ENCODE measurements at regions not wholly inside any gene's neighbourhood (a gene's known extent, or its start where the extent isn't known, plus 50 kb on each side); places are given as distances from the start of the nearest gene placed in this dataset.

DNA sequence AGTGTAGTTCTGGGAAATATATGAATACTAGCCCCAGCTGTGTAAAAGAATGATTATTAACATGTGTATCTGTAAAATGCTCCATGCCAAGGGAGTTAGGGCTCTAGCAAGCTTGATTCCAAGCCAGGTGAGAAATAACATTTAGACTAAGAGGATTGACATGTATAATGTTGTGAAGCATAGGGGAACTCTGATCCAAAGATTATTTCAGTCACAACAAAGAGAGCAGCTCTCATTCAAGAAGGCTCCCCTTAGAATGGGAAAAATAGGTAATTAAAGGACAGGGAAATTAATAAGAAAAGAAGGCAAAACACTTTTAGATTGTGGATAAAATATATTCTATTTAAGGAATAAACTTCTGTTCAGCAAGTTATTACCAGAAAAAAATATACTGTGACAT, 347.3 kb upstream of the CDH7 start:
- Histone ChIP-seq H3K27me3 (ENCODE audit: control insufficient read depth in 2 of 2, insufficient read depth in 2 of 2, low read length in 2 of 2) (no peaks in the 10 kb centered on the region), H3K4me2 (ENCODE audit: insufficient read depth, low read length) (no peak overlapping the region), H3K79me2 (ENCODE audit: control insufficient read depth, insufficient read depth, low read length) (no peaks in the 10 kb centered on the region), H3K9me1 (ENCODE audit: control insufficient read depth, insufficient read depth, low read length) (no peaks in the 10 kb centered on the region), H3K4me1 (replicated peaks in 1 of 2; ENCODE audit: control insufficient read depth in 2 of 2, insufficient read depth in 2 of 2, low read length in 2 of 2) (no peaks in the 10 kb centered on the region), H3K27ac (ENCODE audit: extremely low read depth, low read depth, low read length) (no peak overlapping the region), H3K9me3 (replicated peaks; ENCODE audit: control insufficient read depth, insufficient read depth, low read depth, low read length) (no peaks in the 10 kb centered on the region), H2AFZ (ENCODE audit: low read depth, low read length) (no peak overlapping the region), H3K4me3 (no peak overlapping the region), H4K20me1 (replicated peaks; ENCODE audit: control insufficient read depth, insufficient read depth, low read length) (no peaks in the 10 kb centered on the region), H3K9ac (ENCODE audit: insufficient read depth in 1 of 2, low read depth in 2 of 2, low read length in 2 of 2) (no peak overlapping the region), H3K36me3 (ENCODE audit: control insufficient read depth, insufficient read depth, low read length) (no peaks in the 10 kb centered on the region)
- ChIA-PET CTCF (ENCODE audit: low intra/inter-chr PET ratio) (no interaction called here), POLR2A (no interaction called here)
- BruUV-seq (replicated peaks): no TSS peak
- FAIRE-seq (no peak), ATAC-seq (no peak), DNase-seq (ENCODE audit: extremely low read depth in 1 of 4, low spot score in 3 of 4) (no peak)
- intact Hi-C loops (cut with micrococcal nuclease): no loop called here
- in situ Hi-C loops (cut with MboI): no loop called here
- TF ChIP-seq BCOR (IDR thresholded peaks at IDR 0.05) (no peak), NR4A1 (CRISPR knock-in tag; IDR thresholded peaks at IDR 0.05) (no peak), NR4A1 (tag; IDR thresholded peaks at IDR 0.05) (no peak), ZNF133 (CRISPR knock-in tag; IDR thresholded peaks at IDR 0.05) (no peak), SAFB (IDR thresholded peaks at IDR 0.05; ENCODE audit: borderline replicate concordance, low read depth, low read length) (no peak), TARDBP (IDR thresholded peaks at IDR 0.05) (no peak), ZNF318 (IDR thresholded peaks at IDR 0.05; ENCODE audit: borderline replicate concordance in 1 of 2, low read depth in 1 of 2) (no peak)
- TF ChIP-seq, protein P1, sequence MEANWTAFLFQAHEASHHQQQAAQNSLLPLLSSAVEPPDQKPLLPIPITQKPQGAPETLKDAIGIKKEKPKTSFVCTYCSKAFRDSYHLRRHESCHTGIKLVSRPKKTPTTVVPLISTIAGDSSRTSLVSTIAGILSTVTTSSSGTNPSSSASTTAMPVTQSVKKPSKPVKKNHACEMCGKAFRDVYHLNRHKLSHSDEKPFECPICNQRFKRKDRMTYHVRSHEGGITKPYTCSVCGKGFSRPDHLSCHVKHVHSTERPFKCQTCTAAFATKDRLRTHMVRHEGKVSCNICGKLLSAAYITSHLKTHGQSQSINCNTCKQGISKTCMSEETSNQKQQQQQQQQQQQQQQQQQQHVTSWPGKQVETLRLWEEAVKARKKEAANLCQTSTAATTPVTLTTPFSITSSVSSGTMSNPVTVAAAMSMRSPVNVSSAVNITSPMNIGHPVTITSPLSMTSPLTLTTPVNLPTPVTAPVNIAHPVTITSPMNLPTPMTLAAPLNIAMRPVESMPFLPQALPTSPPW (CRISPR knock-in tag; IDR thresholded peaks at IDR 0.05): no peak
- TF ChIP-seq, protein P2, sequence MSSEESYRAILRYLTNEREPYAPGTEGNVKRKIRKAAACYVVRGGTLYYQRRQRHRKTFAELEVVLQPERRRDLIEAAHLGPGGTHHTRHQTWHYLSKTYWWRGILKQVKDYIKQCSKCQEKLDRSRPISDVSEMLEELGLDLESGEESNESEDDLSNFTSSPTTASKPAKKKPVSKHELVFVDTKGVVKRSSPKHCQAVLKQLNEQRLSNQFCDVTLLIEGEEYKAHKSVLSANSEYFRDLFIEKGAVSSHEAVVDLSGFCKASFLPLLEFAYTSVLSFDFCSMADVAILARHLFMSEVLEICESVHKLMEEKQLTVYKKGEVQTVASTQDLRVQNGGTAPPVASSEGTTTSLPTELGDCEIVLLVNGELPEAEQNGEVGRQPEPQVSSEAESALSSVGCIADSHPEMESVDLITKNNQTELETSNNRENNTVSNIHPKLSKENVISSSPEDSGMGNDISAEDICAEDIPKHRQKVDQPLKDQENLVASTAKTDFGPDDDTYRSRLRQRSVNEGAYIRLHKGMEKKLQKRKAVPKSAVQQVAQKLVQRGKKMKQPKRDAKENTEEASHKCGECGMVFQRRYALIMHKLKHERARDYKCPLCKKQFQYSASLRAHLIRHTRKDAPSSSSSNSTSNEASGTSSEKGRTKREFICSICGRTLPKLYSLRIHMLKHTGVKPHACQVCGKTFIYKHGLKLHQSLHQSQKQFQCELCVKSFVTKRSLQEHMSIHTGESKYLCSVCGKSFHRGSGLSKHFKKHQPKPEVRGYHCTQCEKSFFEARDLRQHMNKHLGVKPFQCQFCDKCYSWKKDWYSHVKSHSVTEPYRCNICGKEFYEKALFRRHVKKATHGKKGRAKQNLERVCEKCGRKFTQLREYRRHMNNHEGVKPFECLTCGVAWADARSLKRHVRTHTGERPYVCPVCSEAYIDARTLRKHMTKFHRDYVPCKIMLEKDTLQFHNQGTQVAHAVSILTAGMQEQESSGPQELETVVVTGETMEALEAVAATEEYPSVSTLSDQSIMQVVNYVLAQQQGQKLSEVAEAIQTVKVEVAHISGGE (CRISPR knock-in tag; IDR thresholded peaks at IDR 0.05): no peak

Data from K562 (cell line).